ENCODE measurements at regions not wholly inside any gene's neighbourhood (a gene's known extent, or its start where the extent isn't known, plus 50 kb on each side); places are given as distances from the start of the nearest gene placed in this dataset.

- DNase-seq (ENCODE audit: low read depth, low spot score): no peak
- in situ Hi-C loops (cut with HindIII; ENCODE audit: low pct_unique_long_range_greater_than_20kb, low sequenced_read_pairs): no loop called here
Measured at GRCh38 chr7:142337054-142338001, 79.5 kb upstream of the PRSS58 start.

DNA sequence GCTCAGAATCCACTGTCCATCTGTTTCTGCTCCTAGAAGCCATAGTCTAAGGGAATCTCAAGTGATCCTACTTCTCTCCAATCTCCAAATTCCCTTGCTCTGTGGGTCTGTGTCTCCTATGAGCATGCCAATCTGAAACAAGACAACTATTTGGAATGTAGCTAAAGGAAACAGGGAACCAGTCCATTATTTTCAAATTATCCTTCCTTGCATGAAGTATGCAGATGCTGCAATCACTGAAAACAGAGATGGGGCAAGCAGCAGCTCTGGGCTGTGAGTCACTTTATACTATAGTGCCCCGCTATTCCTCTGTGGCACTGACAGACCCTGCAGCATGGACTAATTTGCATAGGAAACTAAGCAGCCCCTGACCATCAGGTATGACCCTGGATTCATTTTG, 76.9 kb upstream of the PRSS58 start:
- in situ Hi-C loops (cut with HindIII; ENCODE audit: low pct_unique_long_range_greater_than_20kb, low sequenced_read_pairs): no loop called here
- DNase-seq (ENCODE audit: low read depth, low spot score): no peak

DNA sequence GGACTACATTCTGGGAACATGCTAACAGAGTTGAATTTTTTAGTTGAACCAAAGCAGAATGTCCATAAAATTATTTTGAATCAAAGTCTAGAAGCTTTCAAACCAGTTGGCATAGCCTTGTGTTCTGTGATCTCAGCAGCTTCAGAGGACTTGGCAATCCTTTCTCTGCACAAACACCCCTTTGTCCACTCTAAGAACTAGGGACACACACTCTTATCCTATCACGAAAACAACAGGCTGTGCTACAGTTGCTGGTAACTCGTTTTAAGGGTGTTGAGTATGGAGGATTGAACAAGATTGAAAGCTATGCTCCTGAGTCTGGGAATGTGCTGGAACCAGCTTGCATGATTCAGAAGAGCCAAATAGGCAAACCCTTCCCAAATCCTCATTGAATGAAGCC, 76.4 kb upstream of the PRSS58 start:
- in situ Hi-C loops (cut with HindIII; ENCODE audit: low pct_unique_long_range_greater_than_20kb, low sequenced_read_pairs): no loop called here
- peak; percentile 85 for DNase-seq (ENCODE audit: low read depth, low spot score)

DNA sequence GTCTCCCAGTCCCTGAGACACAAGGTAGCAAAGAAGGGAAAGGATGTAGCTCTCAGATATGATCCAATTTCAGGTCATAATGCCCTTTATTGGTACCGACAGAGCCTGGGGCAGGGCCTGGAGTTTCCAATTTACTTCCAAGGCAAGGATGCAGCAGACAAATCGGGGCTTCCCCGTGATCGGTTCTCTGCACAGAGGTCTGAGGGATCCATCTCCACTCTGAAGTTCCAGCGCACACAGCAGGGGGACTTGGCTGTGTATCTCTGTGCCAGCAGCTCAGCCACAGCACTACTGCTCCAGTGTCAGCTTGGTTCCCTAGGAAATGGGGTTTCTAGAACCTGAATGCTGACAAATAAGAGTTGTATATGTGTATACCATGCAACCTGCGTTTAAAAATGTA, 74.6 kb upstream of the PRSS58 start:
- in situ Hi-C loops (cut with HindIII; ENCODE audit: low pct_unique_long_range_greater_than_20kb, low sequenced_read_pairs): no loop called here
- DNase-seq (ENCODE audit: low read depth, low spot score): no peak

DNA sequence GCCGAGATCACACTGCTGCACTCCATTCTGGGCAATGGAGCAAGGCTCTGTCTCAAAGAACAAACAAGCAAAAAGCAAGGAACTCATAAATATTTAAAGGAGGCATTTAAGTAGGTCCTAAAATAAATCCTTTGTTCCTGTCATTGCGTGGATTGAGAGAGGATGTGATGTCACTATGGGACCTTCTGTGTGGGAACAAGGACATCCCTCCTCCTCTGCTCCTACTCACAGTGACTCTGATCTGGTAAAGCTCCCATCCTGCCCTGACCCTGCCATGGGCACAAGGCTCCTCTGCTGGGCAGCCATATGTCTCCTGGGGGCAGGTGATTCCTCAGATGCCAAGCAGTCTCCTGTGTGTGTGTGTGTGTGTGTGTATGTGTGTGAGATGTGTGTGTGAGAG, 74.1 kb upstream of the PRSS58 start:
- in situ Hi-C loops (cut with HindIII; ENCODE audit: low pct_unique_long_range_greater_than_20kb, low sequenced_read_pairs): no loop called here
- peak; percentile 84 for DNase-seq (ENCODE audit: low read depth, low spot score)

DNA sequence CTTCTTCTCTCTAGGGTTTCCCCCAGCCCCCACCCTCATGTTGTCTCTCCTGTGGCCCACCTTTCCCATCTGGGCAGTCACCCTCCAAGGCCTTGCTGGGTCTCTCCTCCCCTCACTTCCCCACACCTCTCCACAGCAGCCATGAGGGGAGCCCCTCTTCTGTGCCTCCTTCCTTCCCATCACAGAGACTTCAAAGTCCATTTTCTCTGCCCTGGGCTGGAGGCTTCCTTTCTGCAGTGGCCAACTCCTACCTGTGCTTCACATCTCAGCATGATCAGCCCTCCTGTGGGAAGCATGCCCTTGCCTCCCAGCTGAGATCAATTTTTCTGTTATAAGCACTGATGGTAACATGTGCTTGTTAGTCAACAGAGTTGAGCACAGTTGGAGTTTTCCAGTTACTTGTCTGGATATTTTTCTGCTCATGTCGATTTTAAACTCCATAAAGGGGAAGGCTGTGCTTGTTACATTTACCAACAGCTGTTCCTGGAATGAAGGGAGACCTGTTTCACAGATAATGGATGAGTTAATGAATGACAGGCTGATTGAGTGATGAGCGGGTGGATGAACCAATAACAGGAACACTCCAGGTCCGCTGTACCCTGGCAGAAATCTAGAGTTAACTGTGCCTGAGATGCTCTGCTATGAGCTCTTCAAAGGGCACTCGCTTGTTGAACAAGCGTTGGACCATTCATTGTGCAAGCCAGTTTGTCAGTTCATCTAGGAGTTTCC, 71.4 kb upstream of the PRSS58 start:
- no peak for DNase-seq (ENCODE audit: low read depth, low spot score)
- in situ Hi-C loops (cut with HindIII; ENCODE audit: low pct_unique_long_range_greater_than_20kb, low sequenced_read_pairs): no loop called here

- DNase-seq (ENCODE audit: low read depth, low spot score): no peak
- in situ Hi-C loops (cut with HindIII; ENCODE audit: low pct_unique_long_range_greater_than_20kb, low sequenced_read_pairs): no loop called here
Measured at GRCh38 chr7:142328551-142328950, 70.7 kb upstream of the PRSS58 start.

DNA sequence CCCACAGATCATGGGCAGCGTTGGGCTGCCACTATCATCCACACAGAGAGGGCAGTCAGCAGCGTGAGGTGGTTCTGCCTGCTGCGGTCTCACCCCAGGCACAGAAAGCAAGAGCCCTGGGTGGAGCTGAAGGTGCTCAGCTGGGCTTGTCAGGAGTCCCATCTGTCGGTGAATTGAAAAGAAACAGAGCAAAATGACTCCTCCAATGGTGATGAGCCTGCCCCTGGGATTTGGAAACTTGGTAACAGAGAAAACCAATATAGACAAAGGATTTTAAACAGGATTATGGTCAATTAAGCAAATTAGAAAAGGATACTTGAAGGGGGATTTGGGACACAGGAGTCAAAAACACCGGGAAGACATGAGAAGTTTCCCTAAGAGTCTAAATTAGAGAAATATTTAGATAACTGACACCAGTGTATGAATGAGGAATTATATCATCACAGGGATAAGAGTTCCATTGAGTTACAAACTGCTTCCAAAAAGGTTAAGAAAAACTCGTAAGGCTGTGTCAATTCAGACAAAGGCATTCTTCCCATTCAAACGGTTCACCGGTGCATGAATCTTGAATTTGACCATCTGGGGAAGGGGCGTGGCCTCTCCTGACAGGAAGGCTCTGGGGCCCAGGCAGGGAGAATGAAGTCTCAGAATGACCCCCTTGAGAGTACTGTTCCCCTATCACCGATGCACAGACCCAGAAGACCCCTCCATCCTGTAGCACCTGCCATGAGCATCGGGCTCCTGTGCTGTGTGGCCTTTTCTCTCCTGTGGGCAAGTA, 70.0 kb upstream of the PRSS58 start:
- DNase-seq (ENCODE audit: low read depth, low spot score): peak; percentile 51
- in situ Hi-C loops (cut with HindIII; ENCODE audit: low pct_unique_long_range_greater_than_20kb, low sequenced_read_pairs): no loop called here

DNA sequence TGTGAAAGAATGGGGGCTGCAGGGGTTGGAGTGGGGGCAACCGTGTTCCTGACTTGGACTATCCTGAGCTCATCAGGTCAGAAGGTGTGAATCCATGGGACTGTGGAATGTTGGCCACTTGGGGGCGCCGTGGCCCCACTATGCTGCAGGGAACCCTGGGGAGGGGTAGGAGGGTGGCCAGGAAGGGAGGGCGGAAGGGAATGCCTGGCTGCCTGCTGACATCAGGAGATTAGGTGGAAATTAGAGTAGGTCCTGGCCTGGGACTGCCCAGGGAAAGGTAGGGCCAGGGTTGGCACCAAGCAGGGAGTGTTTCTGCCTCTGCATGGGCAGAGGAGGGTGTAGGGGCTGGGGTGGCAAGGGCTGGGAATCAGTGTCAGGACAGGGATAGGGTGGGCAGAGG, 65.8 kb upstream of the PRSS58 start:
- DNase-seq (ENCODE audit: low read depth, low spot score): peak; percentile 95
- in situ Hi-C loops (cut with HindIII; ENCODE audit: low pct_unique_long_range_greater_than_20kb, low sequenced_read_pairs): no loop called here

DNA sequence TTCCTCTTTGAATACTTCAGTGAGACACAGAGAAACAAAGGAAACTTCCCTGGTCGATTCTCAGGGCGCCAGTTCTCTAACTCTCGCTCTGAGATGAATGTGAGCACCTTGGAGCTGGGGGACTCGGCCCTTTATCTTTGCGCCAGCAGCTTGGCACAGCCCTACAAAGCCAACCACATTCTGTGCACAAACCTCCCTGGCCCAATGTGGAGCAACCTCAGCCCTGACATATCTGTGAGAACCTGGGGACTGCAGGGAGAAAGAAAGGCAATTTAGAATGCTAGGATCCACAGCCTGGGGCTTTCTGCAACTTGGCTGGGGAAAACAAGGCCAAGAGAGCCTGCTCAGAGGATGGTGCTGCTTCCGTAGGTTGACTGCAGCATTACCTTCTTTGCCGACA, 63.5 kb upstream of the PRSS58 start:
- in situ Hi-C loops (cut with HindIII; ENCODE audit: low pct_unique_long_range_greater_than_20kb, low sequenced_read_pairs): no loop called here

GRCh38 chr7:142320883-142321282, 63.0 kb upstream of the PRSS58 start:
- in situ Hi-C loops (cut with HindIII; ENCODE audit: low pct_unique_long_range_greater_than_20kb, low sequenced_read_pairs): no loop called here

More for the DNA sequence above, 63.5 kb upstream of the PRSS58 start:
- DNase-seq (ENCODE audit: low read depth, low spot score): no peak

DNA sequence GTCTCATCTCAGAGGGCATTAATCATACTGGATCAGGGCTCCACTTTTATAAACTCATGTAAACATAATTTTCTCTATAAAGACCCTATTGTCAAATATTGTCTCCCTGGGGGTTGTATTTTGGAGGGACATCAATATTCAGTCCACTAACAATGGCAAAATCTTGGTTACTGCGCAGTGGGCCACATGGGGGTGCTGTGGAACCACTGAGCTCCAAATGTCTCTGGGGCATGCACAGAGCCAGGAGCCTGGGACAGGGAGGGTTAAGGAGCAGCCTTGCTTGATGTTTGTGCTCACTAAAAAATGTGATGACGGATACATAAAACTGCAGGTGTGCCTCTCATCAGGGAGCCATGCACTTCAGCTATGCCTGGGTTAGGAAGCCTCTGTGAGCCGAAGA, 62.1 kb upstream of the PRSS58 start:
- in situ Hi-C loops (cut with HindIII; ENCODE audit: low pct_unique_long_range_greater_than_20kb, low sequenced_read_pairs): no loop called here
- peak; percentile 76 for DNase-seq (ENCODE audit: low read depth, low spot score)

More at GRCh38 chr7:142320883-142321282, 63.0 kb upstream of the PRSS58 start:
- no peak for DNase-seq (ENCODE audit: low read depth, low spot score)

DNA sequence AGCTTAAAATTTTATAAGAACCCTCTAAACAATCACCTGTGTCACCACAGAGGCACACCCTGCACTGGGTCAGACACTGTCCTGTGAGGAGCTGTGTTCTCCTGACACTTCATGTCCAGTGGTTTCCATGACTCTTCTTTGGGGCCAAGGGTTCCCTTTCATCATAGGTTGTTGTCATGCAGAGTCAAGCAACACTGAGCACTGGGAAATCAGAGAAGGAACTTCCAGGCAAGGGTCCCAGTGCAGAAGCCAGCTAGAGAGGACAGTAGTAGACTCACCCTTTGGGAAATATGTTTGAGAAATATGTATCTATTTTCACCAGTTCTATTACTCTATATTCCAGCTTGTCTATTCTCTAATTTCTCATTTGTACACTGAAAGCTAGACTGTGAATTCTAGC, 56.4 kb upstream of the PRSS58 start:
- in situ Hi-C loops (cut with HindIII; ENCODE audit: low pct_unique_long_range_greater_than_20kb, low sequenced_read_pairs): no loop called here
- DNase-seq (ENCODE audit: low read depth, low spot score): no peak

GRCh38 chr7:142313528-142313927, 55.7 kb upstream of the PRSS58 start:
- no peak for DNase-seq (ENCODE audit: low read depth, low spot score)
- in situ Hi-C loops (cut with HindIII; ENCODE audit: low pct_unique_long_range_greater_than_20kb, low sequenced_read_pairs): no loop called here

DNA sequence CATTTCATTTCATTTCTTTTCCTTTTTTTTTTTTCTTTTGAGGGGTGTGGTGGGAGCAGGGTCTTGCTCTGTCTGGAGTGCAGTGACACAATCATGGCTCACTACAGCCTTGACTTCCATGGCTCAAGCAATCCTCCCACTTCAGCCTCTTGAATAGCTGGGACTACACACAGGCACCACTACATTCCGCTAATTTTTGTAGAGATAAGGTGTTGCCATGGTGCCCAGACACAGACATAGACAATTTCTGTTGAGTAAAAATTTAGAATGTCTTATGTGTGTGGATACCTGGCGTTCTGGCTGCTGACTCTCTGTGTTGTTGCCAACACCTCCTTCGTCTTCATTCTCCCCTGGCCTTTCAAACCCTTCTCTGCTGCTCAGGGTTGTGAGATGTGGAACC, 54.0 kb upstream of the PRSS58 start:
- no peak for DNase-seq (ENCODE audit: low read depth, low spot score)
- in situ Hi-C loops (cut with HindIII; ENCODE audit: low pct_unique_long_range_greater_than_20kb, low sequenced_read_pairs): no loop called here

DNA sequence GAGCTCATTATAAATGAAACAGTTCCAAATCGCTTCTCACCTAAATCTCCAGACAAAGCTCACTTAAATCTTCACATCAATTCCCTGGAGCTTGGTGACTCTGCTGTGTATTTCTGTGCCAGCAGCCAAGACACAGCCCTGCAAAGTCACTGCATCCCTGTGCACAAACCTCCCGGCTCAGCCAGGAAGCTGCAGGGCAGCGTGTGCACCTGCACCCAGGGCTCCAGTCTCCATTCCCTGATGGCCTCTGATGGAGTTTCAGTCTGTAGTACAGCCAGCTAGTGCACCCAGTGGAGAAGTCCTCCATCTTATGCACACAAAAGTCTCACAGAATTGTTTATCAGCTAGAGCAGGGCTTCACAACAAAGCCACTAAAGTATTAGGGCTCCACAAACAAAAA, 51.1 kb upstream of the PRSS58 start:
- in situ Hi-C loops (cut with HindIII; ENCODE audit: low pct_unique_long_range_greater_than_20kb, low sequenced_read_pairs): no loop called here
- no peak for DNase-seq (ENCODE audit: low read depth, low spot score)

- DNase-seq (ENCODE audit: low read depth, low spot score): no peak
- in situ Hi-C loops (cut with HindIII; ENCODE audit: low pct_unique_long_range_greater_than_20kb, low sequenced_read_pairs): no loop called here
Measured at GRCh38 chr7:142308326-142308725, 50.5 kb upstream of the PRSS58 start.

All from SK-MEL-5 (cell line).